PFSK-1 (cell line): ENCODE measurements at regions not wholly inside any gene's neighbourhood (a gene's known extent, or its start where the extent isn't known, plus 50 kb on each side); places are given as distances from the start of the nearest gene placed in this dataset.

ENCODE experiments used
- FOXP2 ChIP-seq: optimal IDR thresholded peaks from 2 replicates; pipeline ENCODE3; 2011; ENCODE audit warnings: borderline replicate concordance, control low read depth, inconsistent platforms; ENCODE audit not compliant: insufficient read depth; ENCODE audit errors: extremely low read length, extremely low read depth
- POLR2AphosphoS5 ChIP-seq: IDR thresholded peaks from 2 replicates; pipeline ENCODE4 v1.6.1; 2012; ENCODE audit warnings: low read depth, mild to moderate bottlenecking, control low read depth, low read length, moderate library complexity
- SIN3A ChIP-seq: IDR thresholded peaks from 2 replicates; pipeline ENCODE4 v1.6.1; 2012; ENCODE audit warnings: mild to moderate bottlenecking, low read length, moderate library complexity, borderline replicate concordance; ENCODE audit not compliant: insufficient read depth
- TAF1 ChIP-seq: IDR thresholded peaks from 2 replicates; pipeline ENCODE4 v1.6.1; 2012; ENCODE audit warnings: low read length, control low read depth, borderline replicate concordance; ENCODE audit not compliant: insufficient read depth
- TF ChIP-seq, protein P1 (sequence below), 2 experiments: IDR thresholded peaks; 2 replicates each; pipeline versions ENCODE4 v1.6.1 to v1.8.0; 2011 to 2012; ENCODE audit warnings: low read depth in 2 of 2, low read length in 2 of 2, control low read depth in 1 of 2, inconsistent platforms in 1 of 2, mild to moderate bottlenecking in 1 of 2, moderate library complexity in 1 of 2; ENCODE audit not compliant: insufficient read depth in 1 of 2

DNA sequence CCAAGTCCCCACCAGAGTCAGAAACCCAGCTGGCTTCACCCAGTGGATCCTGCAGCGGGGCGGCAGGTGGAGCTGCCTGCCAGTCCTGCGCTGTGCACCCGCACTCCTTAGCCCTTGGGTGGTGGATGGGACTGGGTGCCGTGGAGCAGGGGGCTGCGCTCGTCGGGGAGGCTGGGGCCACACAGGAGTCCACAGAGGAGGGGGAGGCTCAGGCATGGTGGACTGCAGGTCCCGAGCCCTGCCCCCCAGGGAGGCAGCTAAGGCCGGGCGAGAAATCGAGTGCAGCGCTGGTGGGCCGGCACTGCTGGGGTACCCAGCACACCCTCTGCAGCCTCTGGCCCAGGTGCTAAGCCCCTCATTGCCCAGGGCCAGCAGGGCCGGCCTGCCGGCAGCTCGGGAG is 144.6 kb upstream of the MGAT5 start:
- TF ChIP-seq TAF1, result no peak
- TF ChIP-seq SIN3A, result no peak
- no peak for TF ChIP-seq FOXP2
- TF ChIP-seq, protein P1, sequence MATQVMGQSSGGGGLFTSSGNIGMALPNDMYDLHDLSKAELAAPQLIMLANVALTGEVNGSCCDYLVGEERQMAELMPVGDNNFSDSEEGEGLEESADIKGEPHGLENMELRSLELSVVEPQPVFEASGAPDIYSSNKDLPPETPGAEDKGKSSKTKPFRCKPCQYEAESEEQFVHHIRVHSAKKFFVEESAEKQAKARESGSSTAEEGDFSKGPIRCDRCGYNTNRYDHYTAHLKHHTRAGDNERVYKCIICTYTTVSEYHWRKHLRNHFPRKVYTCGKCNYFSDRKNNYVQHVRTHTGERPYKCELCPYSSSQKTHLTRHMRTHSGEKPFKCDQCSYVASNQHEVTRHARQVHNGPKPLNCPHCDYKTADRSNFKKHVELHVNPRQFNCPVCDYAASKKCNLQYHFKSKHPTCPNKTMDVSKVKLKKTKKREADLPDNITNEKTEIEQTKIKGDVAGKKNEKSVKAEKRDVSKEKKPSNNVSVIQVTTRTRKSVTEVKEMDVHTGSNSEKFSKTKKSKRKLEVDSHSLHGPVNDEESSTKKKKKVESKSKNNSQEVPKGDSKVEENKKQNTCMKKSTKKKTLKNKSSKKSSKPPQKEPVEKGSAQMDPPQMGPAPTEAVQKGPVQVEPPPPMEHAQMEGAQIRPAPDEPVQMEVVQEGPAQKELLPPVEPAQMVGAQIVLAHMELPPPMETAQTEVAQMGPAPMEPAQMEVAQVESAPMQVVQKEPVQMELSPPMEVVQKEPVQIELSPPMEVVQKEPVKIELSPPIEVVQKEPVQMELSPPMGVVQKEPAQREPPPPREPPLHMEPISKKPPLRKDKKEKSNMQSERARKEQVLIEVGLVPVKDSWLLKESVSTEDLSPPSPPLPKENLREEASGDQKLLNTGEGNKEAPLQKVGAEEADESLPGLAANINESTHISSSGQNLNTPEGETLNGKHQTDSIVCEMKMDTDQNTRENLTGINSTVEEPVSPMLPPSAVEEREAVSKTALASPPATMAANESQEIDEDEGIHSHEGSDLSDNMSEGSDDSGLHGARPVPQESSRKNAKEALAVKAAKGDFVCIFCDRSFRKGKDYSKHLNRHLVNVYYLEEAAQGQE (IDR thresholded peaks at IDR 0.05; ENCODE audit: insufficient read depth in 1 of 2, low read depth in 2 of 2, low read length in 2 of 2), result no peak
- no peak for TF ChIP-seq POLR2AphosphoS5

DNA sequence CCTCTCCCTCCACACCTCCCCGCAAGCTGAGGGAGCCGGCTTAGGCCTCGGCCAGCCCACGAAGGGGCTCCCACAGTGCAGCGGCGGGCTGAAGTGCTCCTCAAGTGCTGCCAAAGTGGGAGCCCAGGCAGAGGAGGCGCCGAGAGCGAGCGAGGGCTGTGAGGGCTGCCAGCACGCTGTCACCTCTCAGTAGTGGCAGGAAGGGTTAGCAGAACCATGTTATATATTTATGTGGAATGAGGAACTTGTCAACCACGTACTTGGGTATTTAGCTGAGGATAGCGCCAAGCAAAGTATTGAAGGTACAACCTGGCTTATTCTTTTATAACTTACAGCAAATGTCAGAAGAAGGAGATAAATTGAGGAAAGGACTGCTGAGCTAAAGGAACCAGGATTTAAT is 144.1 kb upstream of the MGAT5 start:
- TF ChIP-seq TAF1, result no peak
- no peak for TF ChIP-seq SIN3A
- TF ChIP-seq FOXP2, result no peak
- TF ChIP-seq, protein P1 (IDR thresholded peaks at IDR 0.05; ENCODE audit: insufficient read depth in 1 of 2, low read depth in 2 of 2, low read length in 2 of 2), result no peak
- no peak for TF ChIP-seq POLR2AphosphoS5

DNA sequence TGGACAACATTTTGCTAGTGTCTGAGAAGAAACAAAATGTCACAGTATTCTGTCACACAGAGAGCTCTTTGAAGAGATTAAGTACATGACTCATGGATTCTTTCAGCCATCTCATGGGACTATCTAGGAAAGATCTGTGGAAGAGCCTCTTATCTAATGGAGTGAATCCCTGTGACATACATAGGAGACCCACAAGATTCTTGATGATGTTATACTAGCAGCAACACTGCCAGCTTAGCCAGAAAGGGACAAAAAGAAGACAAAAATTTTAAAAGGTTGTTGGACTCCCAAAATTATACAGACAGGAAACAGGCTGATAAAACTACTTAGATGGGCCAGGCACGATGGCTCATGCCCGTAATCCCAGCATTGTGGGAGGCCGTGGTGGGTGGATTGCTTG is 143.3 kb upstream of the MGAT5 start:
- TF ChIP-seq POLR2AphosphoS5, result no peak
- TF ChIP-seq FOXP2, result no peak
- TF ChIP-seq TAF1, result no peak
- TF ChIP-seq, protein P1 (IDR thresholded peaks at IDR 0.05; ENCODE audit: insufficient read depth in 1 of 2, low read depth in 2 of 2, low read length in 2 of 2), result no peak
- TF ChIP-seq SIN3A, result no peak

DNA sequence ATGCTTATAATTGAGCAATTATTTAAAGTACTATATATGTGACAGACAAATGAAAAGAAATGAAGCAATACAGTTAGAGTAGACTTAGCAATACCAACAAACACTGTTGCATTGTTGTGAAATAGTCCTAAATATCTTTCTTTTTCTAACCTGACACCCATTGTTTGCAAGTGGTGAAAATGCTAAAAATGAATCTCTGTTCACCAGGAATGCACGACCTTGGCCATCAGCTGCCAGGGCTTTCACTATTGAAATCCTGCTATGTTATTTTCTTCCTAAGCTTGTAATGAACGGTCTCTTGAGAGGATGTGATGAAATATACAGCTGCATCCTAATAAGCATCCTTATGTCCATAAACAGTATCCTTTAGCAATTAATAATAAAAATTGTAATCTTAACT is 136.2 kb upstream of the MGAT5 start:
- no peak for TF ChIP-seq FOXP2
- TF ChIP-seq, protein P1 (IDR thresholded peaks at IDR 0.05; ENCODE audit: insufficient read depth in 1 of 2, low read depth in 2 of 2, low read length in 2 of 2), result no peak
- TF ChIP-seq TAF1, result no peak
- TF ChIP-seq SIN3A, result no peak
- no peak for TF ChIP-seq POLR2AphosphoS5
